AG04450 (cell line): ENCODE measurements at regions not wholly inside any gene's neighbourhood (a gene's known extent, or its start where the extent isn't known, plus 50 kb on each side); places are given as distances from the start of the nearest gene placed in this dataset.

ENCODE experiments used
- CTCF ChIA-PET: fragments of 300-600, 350-600 bp; formaldehyde crosslinking; extraction: SDS; loops from one replicate; lab custom pipeline; 2022; ENCODE audit warnings: antibody characterized with exemption, inconsistent platforms; lab: Charles Lee
- POLR2A ChIA-PET: fragments of 350-600 bp; formaldehyde crosslinking; extraction: SDS; loops from one replicate; lab custom pipeline; 2021; ENCODE audit warnings: antibody characterized with exemption, inconsistent platforms; lab: Yijun Ruan, JAX
- DNase-seq: peaks from one replicate; pipeline ENCODE4 v3.0.0-alpha.2; 2011; ENCODE audit warnings: low read depth, low spot score
- H3K27ac ChIP-seq: one replicate; pipeline ENCODE4 v1.5.1; 2012; ENCODE audit warnings: low read depth, low read length, control low read depth
- H3K27me3 ChIP-seq: one replicate; pipeline ENCODE4 v1.6.0; 2012; ENCODE audit warnings: low read length; ENCODE audit not compliant: control insufficient read depth, insufficient read depth
- H3K4me3 ChIP-seq: 2 replicates; pipeline ENCODE4 v1.5.1; 2011; ENCODE audit warnings: mild to moderate bottlenecking, low read depth, low read length, control low read depth
- H3K9me3 ChIP-seq: 2 replicates; pipeline ENCODE4 v1.5.1; 2012; ENCODE audit warnings: low read length; ENCODE audit not compliant: control insufficient read depth, insufficient read depth
- CTCF ChIP-seq: IDR thresholded peaks from 2 replicates; pipeline ENCODE4 v1.5.1; 2011; ENCODE audit warnings: low read depth, low read length, control low read depth, inconsistent platforms

- ChIA-PET CTCF (interaction anchor here (0.5 kb wide), 1 partner anchor 20 kb away, joined by 3 read pairs; no protein-coding TSS in a partner anchor), POLR2A (no interaction called here)
- no peak for TF ChIP-seq CTCF
These were observed 952.0 kb downstream of the SLC4A3 start for GRCh38 chr2:220579452-220579851.

GRCh38 chr2:220580113-220580512 is 952.7 kb downstream of the SLC4A3 start:
- Histone ChIP-seq H3K4me3 (no peak overlapping the region), H3K27ac (no peak overlapping the region), H3K9me3 (no peaks in the 10 kb centered on the region), H3K27me3 (no peaks in the 10 kb centered on the region)
- CTCF ChIA-PET = interaction anchor here (0.5 kb wide), 1 partner anchor 21 kb away, joined by 3 read pairs; no protein-coding TSS in a partner anchor
- POLR2A ChIA-PET = no interaction called here
- no peak for TF ChIP-seq CTCF
- no peak for DNase-seq

More at GRCh38 chr2:220579452-220579851, 952.0 kb downstream of the SLC4A3 start:
- no peak overlapping the region for H3K4me3 ChIP-seq
- no peak for DNase-seq
- H3K27ac ChIP-seq = no peak overlapping the region
- H3K9me3 ChIP-seq = no peaks in the 10 kb centered on the region
- no peaks in the 10 kb centered on the region for H3K27me3 ChIP-seq

GRCh38 chr2:220583725-220584124 is 956.3 kb downstream of the SLC4A3 start:
- H3K9me3 ChIP-seq = no peaks in the 10 kb centered on the region
- no peaks in the 10 kb centered on the region for H3K27me3 ChIP-seq
- H3K27ac ChIP-seq = no peak overlapping the region
- ChIA-PET POLR2A (interaction anchor here (0.6 kb wide), 1 partner anchor 70 kb away, joined by 5 read pairs; no protein-coding TSS in a partner anchor), CTCF (no interaction called here)
- no peak overlapping the region for H3K4me3 ChIP-seq
- no peak for DNase-seq
- no peak for TF ChIP-seq CTCF

- ChIA-PET POLR2A (interaction anchor here (2.2 kb wide), 1 partner anchor 80 kb away, joined by 7 read pairs; no protein-coding TSS in a partner anchor), CTCF (no interaction called here)
- Histone ChIP-seq H3K9me3 (no peaks in the 10 kb centered on the region), H3K27me3 (no peaks in the 10 kb centered on the region), H3K27ac (no peak overlapping the region), H3K4me3 (no peak overlapping the region)
- DNase-seq = no peak
- no peak for TF ChIP-seq CTCF
These were observed 957.8 kb downstream of the SLC4A3 start for GRCh38 chr2:220585241-220585640.

GRCh38 chr2:220586980-220587530 is 959.6 kb downstream of the SLC4A3 start:
- DNase-seq = peak; percentile 60

More at GRCh38 chr2:220586980-220587530, 959.6 kb downstream of the SLC4A3 start:
- no peaks in the 10 kb centered on the region for H3K27me3 ChIP-seq
- no peak overlapping the region for H3K27ac ChIP-seq
- ChIA-PET POLR2A (interaction anchor here (0.6 to 2.2 kb wide), 2 partner anchors 78 to 943 kb away, joined by 4 to 7 read pairs; no protein-coding TSS in a partner anchor), CTCF (no interaction called here)
- no peak for TF ChIP-seq CTCF
- no peaks in the 10 kb centered on the region for H3K9me3 ChIP-seq
- no peak overlapping the region for H3K4me3 ChIP-seq
